Ascending aorta (tissue), 2 donors: ENCODE measurements at regions not wholly inside any gene's neighbourhood (a gene's known extent, or its start where the extent isn't known, plus 50 kb on each side); places are given as distances from the start of the nearest gene placed in this dataset.

Experiments used
- DNase-seq, 2 donors: peaks; one replicate each; pipeline ENCODE4 v3.0.0-alpha.2; 2019; ENCODE audit warnings: low spot score in 2 of 2
- H3K27ac ChIP-seq, 2 donors: fragments of 200-600 bp; sonication (generic); one replicate each; pipeline ENCODE4 v1.5.1; 2016 to 2017; ENCODE audit warnings: mild to moderate bottlenecking in 1 of 2
- H3K27me3 ChIP-seq: fragments of 200-600 bp; sonication (generic); one replicate; pipeline ENCODE4 v1.5.1; 2017
- H3K36me3 ChIP-seq, 2 donors: fragments of 200-600 bp; sonication (generic); one replicate each; pipeline ENCODE4 v1.5.1; 2016
- H3K4me1 ChIP-seq, 2 donors: fragments of 200-600 bp; sonication (generic); one replicate each; pipeline ENCODE4 v1.5.1; 2016 to 2017; ENCODE audit warnings: mild to moderate bottlenecking in 1 of 2
- H3K4me3 ChIP-seq, 2 donors: fragments of 200-600 bp; sonication (generic); one replicate each; pipeline ENCODE4 v1.5.1; 2016 to 2017; ENCODE audit warnings: mild to moderate bottlenecking in 1 of 2
- H3K9me3 ChIP-seq, 2 donors: fragments of 200-600 bp; sonication (generic); one replicate each; pipeline ENCODE4 v1.5.1; 2016
- CTCF ChIP-seq, 3 experiments: fragments of 200-600 bp in 2 of 3; fragments of 450-650 bp in 1 of 3; sonication (generic) in 2 of 3; IDR thresholded peaks; one replicate each; pipeline ENCODE4 v1.5.1; 2016 to 2019; ENCODE audit warnings: antibody characterized with exemption in 3 of 3, mild to moderate bottlenecking in 1 of 3, moderate library complexity in 1 of 3
- intact Hi-C: fragments of 100-400 bp; cut with DNase I; formaldehyde crosslinking; loops from one replicate; pipeline ENCODE4 v1.15.1; 2023

- Histone ChIP-seq H3K4me1 (no peaks in the 10 kb centered on the region), H3K27ac (no peak overlapping the region), H3K4me3 (no peak overlapping the region), H3K27me3 (no peaks in the 10 kb centered on the region), H3K9me3 (no peaks in the 10 kb centered on the region), H3K36me3 (no peaks in the 10 kb centered on the region)
- no peak for DNase-seq
- TF ChIP-seq CTCF (IDR thresholded peaks at IDR 0.05), result no peak
- intact Hi-C loops, result no loop called here
Observed at GRCh38 chr14:87014856-87015255, 978.1 kb downstream of the GALC start.

- Histone ChIP-seq H3K27me3 (no peaks in the 10 kb centered on the region), H3K4me1 (no peaks in the 10 kb centered on the region), H3K9me3 (no peaks in the 10 kb centered on the region), H3K4me3 (no peak overlapping the region), H3K27ac (no peak overlapping the region), H3K36me3 (no peaks in the 10 kb centered on the region)
- intact Hi-C loops, result no loop called here
- no peak for TF ChIP-seq CTCF (IDR thresholded peaks at IDR 0.05)
- no peak for DNase-seq
Observed at GRCh38 chr14:87013583-87013982, 979.4 kb downstream of the GALC start.

- DNase-seq, result no peak
- intact Hi-C loops, result no loop called here
- Histone ChIP-seq H3K4me1 (no peaks in the 10 kb centered on the region), H3K27ac (no peak overlapping the region), H3K9me3 (no peaks in the 10 kb centered on the region), H3K36me3 (no peaks in the 10 kb centered on the region), H3K4me3 (no peak overlapping the region), H3K27me3 (no peaks in the 10 kb centered on the region)
- no peak for TF ChIP-seq CTCF (IDR thresholded peaks at IDR 0.05)
Observed at GRCh38 chr14:87008965-87009364, 984.0 kb downstream of the GALC start.

- intact Hi-C loops, result no loop called here
- no peak for TF ChIP-seq CTCF (IDR thresholded peaks at IDR 0.05)
- no peak for DNase-seq
Observed at GRCh38 chr14:87005280-87005679, 987.7 kb downstream of the GALC start.

GRCh38 chr14:87002776-87003175, 990.2 kb downstream of the GALC start:
- no peaks in the 10 kb centered on the region for H3K36me3 ChIP-seq
- H3K27ac ChIP-seq, result no peak overlapping the region
- H3K4me3 ChIP-seq, result no peak overlapping the region
- H3K4me1 ChIP-seq, result no peaks in the 10 kb centered on the region
- intact Hi-C loops, result no loop called here
- no peaks in the 10 kb centered on the region for H3K9me3 ChIP-seq
- no peaks in the 10 kb centered on the region for H3K27me3 ChIP-seq
- DNase-seq, result no peak
- TF ChIP-seq CTCF (IDR thresholded peaks at IDR 0.05), result no peak

More at GRCh38 chr14:87005280-87005679, 987.7 kb downstream of the GALC start:
- no peak overlapping the region for H3K27ac ChIP-seq
- no peaks in the 10 kb centered on the region for H3K4me1 ChIP-seq
- H3K36me3 ChIP-seq, result no peaks in the 10 kb centered on the region
- H3K9me3 ChIP-seq, result no peaks in the 10 kb centered on the region
- no peaks in the 10 kb centered on the region for H3K27me3 ChIP-seq
- H3K4me3 ChIP-seq, result no peak overlapping the region

- Histone ChIP-seq H3K4me1 (no peaks in the 10 kb centered on the region), H3K27ac (no peak overlapping the region), H3K9me3 (no peaks in the 10 kb centered on the region), H3K36me3 (no peaks in the 10 kb centered on the region), H3K27me3 (no peaks in the 10 kb centered on the region), H3K4me3 (no peak overlapping the region)
- no peak for DNase-seq
- no peak for TF ChIP-seq CTCF (IDR thresholded peaks at IDR 0.05)
- intact Hi-C loops, result no loop called here
Observed at GRCh38 chr14:87001333-87001732, 991.6 kb downstream of the GALC start.
